Choroid plexus epithelial cell (primary cell): ENCODE measurements at regions not wholly inside any gene's neighbourhood (a gene's known extent, or its start where the extent isn't known, plus 50 kb on each side); places are given as distances from the start of the nearest gene placed in this dataset.

ENCODE experiments used
- DNase-seq: peaks from one replicate; pipeline ENCODE4 v3.0.0-alpha.2; 2010; ENCODE audit warnings: low read depth
- H3K4me3 ChIP-seq: 2 replicates; pipeline ENCODE4 v1.5.1; 2011; ENCODE audit warnings: low read depth, mild to moderate bottlenecking, control low read depth, low read length, moderate library complexity
- CTCF ChIP-seq: conservative IDR thresholded peaks from 2 replicates; pipeline ENCODE4 v1.5.1; 2011; ENCODE audit warnings: low read depth, mild to moderate bottlenecking, control low read depth, inconsistent platforms, low read length, moderate library complexity

DNA sequence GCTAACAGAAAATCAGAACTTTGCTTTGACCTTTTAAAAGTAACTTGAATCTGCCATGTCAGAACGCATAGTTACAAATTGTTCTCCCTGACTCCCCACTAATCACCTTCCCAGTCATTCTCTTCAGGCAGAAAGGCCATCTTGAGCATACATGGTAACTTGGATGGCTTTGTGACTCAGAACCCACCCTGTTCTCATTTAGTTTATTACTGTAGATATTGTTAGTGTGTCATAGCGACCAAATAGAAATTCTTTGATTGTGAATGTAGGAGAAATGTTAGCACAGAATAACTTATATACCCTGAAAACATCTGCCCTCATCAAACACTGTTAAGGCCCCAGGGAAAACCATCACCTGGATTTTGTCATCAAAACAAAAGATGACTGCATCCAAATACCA, 382.0 kb downstream of the MAGEB5 start:
- TF ChIP-seq CTCF, result no peak
- peak; percentile 43 for DNase-seq
- H3K4me3 ChIP-seq, result no peak overlapping the region

DNA sequence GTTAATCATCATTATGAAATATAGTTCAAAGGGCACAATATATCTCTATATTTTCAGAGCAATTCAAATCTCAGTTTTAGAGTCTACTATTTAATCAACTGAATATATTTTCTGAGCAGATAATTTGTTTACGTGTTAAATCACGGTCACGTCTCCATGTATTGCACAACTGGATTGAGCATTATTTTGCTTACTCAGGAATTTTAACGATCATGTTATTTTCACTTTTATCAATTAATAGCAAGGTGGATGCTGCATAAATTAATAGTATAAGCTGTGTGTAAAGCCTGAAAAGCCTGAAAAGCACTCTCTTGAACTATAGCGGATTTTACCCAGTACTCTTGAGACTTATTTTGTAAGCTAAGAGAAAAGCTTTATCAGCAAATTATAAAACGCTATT, 374.9 kb downstream of the MAGEB5 start:
- H3K4me3 ChIP-seq, result no peak overlapping the region
- no peak for TF ChIP-seq CTCF
- no peak for DNase-seq

- no peak overlapping the region for H3K4me3 ChIP-seq
- no peak for DNase-seq
- no peak for TF ChIP-seq CTCF
Observed at GRCh38 chrX:26586570-26586969, 370.6 kb downstream of the MAGEB5 start.

GRCh38 chrX:26581091-26581490, 365.1 kb downstream of the MAGEB5 start:
- peak; percentile 69 for DNase-seq
- TF ChIP-seq CTCF, result no peak
- no peak overlapping the region for H3K4me3 ChIP-seq

DNA sequence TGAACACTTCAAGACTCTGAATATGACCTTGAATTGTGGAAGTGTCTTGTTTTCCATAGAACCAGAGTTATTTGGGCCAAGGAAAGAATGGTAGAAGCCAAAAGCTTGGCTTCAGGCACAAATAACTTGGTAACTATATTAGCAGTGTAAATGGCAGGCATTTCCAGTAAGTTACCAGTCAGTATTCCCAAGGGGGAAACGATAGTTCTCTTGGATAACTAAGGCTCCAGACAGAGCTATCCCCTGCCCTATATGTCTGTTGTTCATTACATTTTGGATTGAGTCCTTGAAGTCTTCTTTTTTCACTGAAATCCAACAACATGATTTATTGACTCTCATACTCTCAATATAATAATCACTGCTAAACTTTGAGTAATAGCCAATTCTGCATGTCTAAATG, 364.1 kb downstream of the MAGEB5 start:
- H3K4me3 ChIP-seq, result no peak overlapping the region
- TF ChIP-seq CTCF, result no peak
- DNase-seq, result no peak

- no peak for DNase-seq
- H3K4me3 ChIP-seq, result no peak overlapping the region
- no peak for TF ChIP-seq CTCF
Observed at GRCh38 chrX:26574234-26574633, 358.3 kb downstream of the MAGEB5 start.

DNA sequence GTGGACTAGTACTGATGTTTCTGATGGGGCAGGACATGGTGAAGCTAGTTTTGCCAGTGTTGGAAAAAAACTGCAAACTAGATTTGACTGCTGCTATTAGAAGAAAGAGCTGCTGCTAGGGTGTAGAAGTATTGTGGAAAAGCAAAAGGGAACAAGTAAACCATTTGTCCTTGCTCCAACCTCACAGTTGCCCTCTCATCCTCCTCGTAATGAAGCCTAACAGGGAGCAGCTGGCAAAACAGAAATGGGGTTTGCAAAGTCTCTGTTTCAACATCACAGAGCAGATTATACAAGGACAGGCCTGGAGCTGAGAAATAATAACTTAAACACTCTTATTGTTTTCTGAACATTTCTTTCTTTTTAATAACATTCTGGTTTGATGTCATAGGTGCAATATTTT, 346.2 kb downstream of the MAGEB5 start:
- H3K4me3 ChIP-seq, result no peak overlapping the region
- DNase-seq, result no peak
- no peak for TF ChIP-seq CTCF
